BLaER1 treated with 17β-estradiol and CSF1 and Interleukin-3, amounts not matched to agents 10 nM and 100 nM (cell line): ENCODE measurements at regions not wholly inside any gene's neighbourhood (a gene's known extent, or its start where the extent isn't known, plus 50 kb on each side); places are given as distances from the start of the nearest gene placed in this dataset.

Experiments
- H3K27ac ChIP-seq, 11 experiments: shearing (Covaris generic); formaldehyde crosslinking; 2 replicates each; pipeline ENCODE4 v1.8.1; 2022
- H3K27me3 ChIP-seq, 11 experiments: shearing (Covaris generic); formaldehyde crosslinking; 2 replicates each; pipeline ENCODE4 v1.8.1; 2022
- H3K36me3 ChIP-seq, 11 experiments: shearing (Covaris generic); formaldehyde crosslinking; 2 replicates each; pipeline ENCODE4 v1.8.1; 2022
- H3K4me1 ChIP-seq, 10 experiments: shearing (Covaris generic); formaldehyde crosslinking; 2 replicates each; pipeline ENCODE4 v1.8.1; 2022
- H3K4me2 ChIP-seq, 11 experiments: shearing (Covaris generic); formaldehyde crosslinking; 2 replicates each; pipeline ENCODE4 v1.8.1; 2022
- H3K4me3 ChIP-seq, 10 experiments: shearing (Covaris generic); formaldehyde crosslinking; 2 replicates each; pipeline ENCODE4 v1.8.1; 2022
- H3K9ac ChIP-seq, 11 experiments: shearing (Covaris generic); formaldehyde crosslinking; 2 replicates each; pipeline ENCODE4 v1.8.1; 2022
- H3K9me3 ChIP-seq, 11 experiments: shearing (Covaris generic); formaldehyde crosslinking; replicated peaks in 1 of 11; 2 replicates each; pipeline ENCODE4 v1.8.1; 2022
- H4K20me1 ChIP-seq, 11 experiments: shearing (Covaris generic); formaldehyde crosslinking; 2 replicates each; pipeline ENCODE4 v1.8.1; 2022
- Cebpa-rat ChIP-seq, 11 experiments: shearing (Covaris generic); IDR thresholded peaks; 2 replicates each; pipeline ENCODE4 v1.8.1; 2022

GRCh38 chr2:2856723-2857415 lies 520.7 kb downstream of the EIPR1 start:
- Histone ChIP-seq H3K4me2 (no peak overlapping the region), H3K9ac (no peak overlapping the region), H4K20me1 (no peaks in the 10 kb centered on the region), H3K4me1 (no peaks in the 10 kb centered on the region), H3K9me3 (no peaks in the 10 kb centered on the region), H3K27ac (no peak overlapping the region), H3K4me3 (no peak overlapping the region), H3K27me3 (no peaks in the 10 kb centered on the region), H3K36me3 (no peaks in the 10 kb centered on the region)
- no peak for TF ChIP-seq Cebpa-rat (IDR thresholded peaks at IDR 0.05)

DNA sequence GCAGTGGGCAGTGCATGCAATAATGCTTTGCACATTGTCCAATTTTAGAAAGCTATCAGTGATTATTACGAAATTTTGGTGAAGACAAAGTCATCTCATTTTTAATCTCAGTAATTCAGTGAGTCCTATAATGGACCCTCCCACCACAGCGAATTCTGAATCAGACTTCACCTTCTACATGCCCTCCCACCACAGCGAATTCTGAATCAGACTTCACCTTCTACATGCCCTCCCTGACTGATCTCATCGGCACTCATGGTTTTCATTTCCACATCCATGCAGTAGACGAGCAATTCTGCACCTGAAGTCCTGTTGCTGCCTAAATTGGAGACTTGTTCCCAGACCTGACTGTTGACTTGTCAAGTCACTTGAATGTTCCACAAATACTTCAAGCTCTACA lies 522.3 kb downstream of the EIPR1 start:
- Histone ChIP-seq H3K27me3 (no peaks in the 10 kb centered on the region), H3K9ac (no peak overlapping the region), H3K27ac (no peak overlapping the region), H4K20me1 (no peaks in the 10 kb centered on the region), H3K36me3 (no peaks in the 10 kb centered on the region), H3K4me1 (no peaks in the 10 kb centered on the region), H3K9me3 (no peaks in the 10 kb centered on the region), H3K4me2 (no peak overlapping the region), H3K4me3 (no peak overlapping the region)
- 0 out of 22 replicates have a peak, but pooled peaks of 2 of the 11 experiments have one; percentile 25 to 35 for TF ChIP-seq Cebpa-rat (IDR thresholded peaks at IDR 0.05)

DNA sequence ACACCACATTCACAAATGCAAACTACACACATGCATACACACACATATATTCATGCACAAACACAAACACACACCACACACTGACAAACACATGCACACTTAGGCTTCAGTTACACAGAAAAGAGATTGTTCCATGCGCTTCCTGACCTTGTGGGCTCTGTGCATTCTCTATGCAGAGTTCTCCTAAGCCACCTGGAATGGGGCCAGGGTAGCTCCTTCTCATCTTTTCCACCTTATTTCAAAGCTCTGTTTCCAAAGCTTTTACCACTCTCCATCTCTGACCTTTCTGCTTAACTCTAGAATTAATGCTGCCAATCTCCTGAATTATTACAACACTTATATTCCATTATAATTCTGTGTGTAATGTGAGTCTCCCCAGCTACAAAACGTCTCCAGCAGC lies 522.3 kb upstream of the MYT1L start:
- Histone ChIP-seq H3K9ac (no peak overlapping the region), H3K4me3 (no peak overlapping the region), H3K27me3 (no peaks in the 10 kb centered on the region), H3K27ac (no peak overlapping the region), H3K36me3 (no peaks in the 10 kb centered on the region), H3K4me1 (peaks cover 0 to 8% (median 4%) of the 10 kb centered on the region in 10 experiments; a peak in 7 of 20 replicates), H3K4me2 (no peak overlapping the region), H4K20me1 (no peaks in the 10 kb centered on the region), H3K9me3 (no peaks in the 10 kb centered on the region)
- no peak for TF ChIP-seq Cebpa-rat (IDR thresholded peaks at IDR 0.05)

DNA sequence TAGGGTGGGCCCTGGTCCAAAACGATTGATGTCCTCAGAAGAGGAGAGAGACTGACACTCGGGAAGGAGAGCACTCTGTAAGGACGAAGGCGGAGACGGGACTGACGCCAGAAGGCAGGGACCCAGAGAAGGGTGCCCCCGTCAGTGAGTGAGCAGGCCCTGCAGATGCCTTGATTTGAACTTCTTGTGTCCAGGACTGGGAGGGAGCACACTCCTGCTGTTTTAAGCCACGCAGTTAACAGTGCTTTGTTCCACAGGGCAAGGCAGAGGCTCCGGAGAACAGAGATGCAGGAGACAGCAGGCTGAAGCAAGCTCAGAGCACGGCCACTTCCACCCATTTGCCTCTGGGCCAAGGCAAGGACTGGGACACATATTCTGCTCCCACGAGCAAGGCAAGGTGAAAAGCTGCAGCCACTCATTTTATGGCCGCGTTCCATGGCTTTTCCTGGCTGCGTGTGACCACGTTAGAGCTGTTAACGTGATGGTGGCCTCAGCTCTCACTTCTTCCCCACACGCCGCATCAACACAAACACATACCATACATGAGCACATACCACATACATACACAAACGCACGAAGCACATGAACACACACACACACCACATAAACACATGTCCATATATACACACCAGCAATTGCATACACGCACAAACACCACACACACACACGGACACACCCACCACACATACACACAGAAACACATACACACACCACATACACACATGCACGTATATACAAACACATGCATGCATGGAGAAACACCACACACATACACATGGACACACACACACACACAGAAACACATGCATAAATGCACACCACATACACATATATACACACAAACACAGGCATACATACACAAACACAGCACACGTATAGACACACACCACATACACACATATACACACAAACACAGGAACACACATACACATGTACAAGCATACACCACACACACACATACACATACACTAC lies 521.0 kb upstream of the MYT1L start:
- H3K9ac ChIP-seq: no peak overlapping the region

GRCh38 chr2:2851316-2851715 lies 520.2 kb upstream of the MYT1L start:
- Histone ChIP-seq H3K4me2 (no peak overlapping the region), H4K20me1 (no peaks in the 10 kb centered on the region), H3K4me1 (peaks cover 0 to 8% (median 4%) of the 10 kb centered on the region in 10 experiments; a peak in 7 of 20 replicates), H3K9ac (no peak overlapping the region), H3K27ac (no peak overlapping the region), H3K9me3 (no peaks in the 10 kb centered on the region), H3K27me3 (no peaks in the 10 kb centered on the region), H3K36me3 (no peaks in the 10 kb centered on the region), H3K4me3 (no peak overlapping the region)
- no peak for TF ChIP-seq Cebpa-rat (IDR thresholded peaks at IDR 0.05)

More for the DNA sequence above, 521.0 kb upstream of the MYT1L start:
- Histone ChIP-seq H3K9me3 (no peaks in the 10 kb centered on the region), H3K4me1 (peaks cover 0 to 8% (median 4%) of the 10 kb centered on the region in 10 experiments; a peak in 7 of 20 replicates), H3K4me2 (no peak overlapping the region), H3K27ac (no peak overlapping the region), H3K36me3 (no peaks in the 10 kb centered on the region), H3K4me3 (no peak overlapping the region), H4K20me1 (no peaks in the 10 kb centered on the region), H3K27me3 (no peaks in the 10 kb centered on the region)
- no peak for TF ChIP-seq Cebpa-rat (IDR thresholded peaks at IDR 0.05)

DNA sequence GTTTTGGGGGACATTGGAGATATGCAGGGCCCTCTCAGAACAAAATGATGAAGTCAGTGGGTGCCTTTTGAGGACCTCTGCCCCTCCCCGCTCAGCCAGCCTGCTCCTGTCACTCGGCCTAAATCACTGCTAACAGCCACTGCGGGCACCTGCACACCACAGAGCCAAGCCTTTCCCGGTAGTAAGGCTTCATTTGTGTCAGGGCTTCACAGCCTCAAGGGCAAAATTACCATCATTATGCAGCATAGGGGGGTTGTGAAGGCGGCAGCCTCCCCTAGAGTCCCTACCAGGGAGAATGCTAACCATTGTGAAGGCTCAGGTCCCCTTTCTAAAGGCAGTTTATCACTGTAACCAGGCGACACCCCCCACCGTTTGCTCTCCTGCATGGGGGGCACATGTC lies 519.8 kb upstream of the MYT1L start:
- H3K36me3 ChIP-seq: no peaks in the 10 kb centered on the region
- H3K9me3 ChIP-seq: no peaks in the 10 kb centered on the region
- TF ChIP-seq Cebpa-rat (IDR thresholded peaks at IDR 0.05): no peak
- H4K20me1 ChIP-seq: no peaks in the 10 kb centered on the region
- no peak overlapping the region for H3K27ac ChIP-seq
- no peaks in the 10 kb centered on the region for H3K27me3 ChIP-seq
- no peak overlapping the region for H3K4me2 ChIP-seq
- peaks cover 0 to 8% (median 4%) of the 10 kb centered on the region in 10 experiments; a peak in 7 of 20 replicates for H3K4me1 ChIP-seq
- no peak overlapping the region for H3K9ac ChIP-seq
- no peak overlapping the region for H3K4me3 ChIP-seq

- no peak overlapping the region for H3K9ac ChIP-seq
- no peak overlapping the region for H3K4me2 ChIP-seq
- H3K36me3 ChIP-seq: no peaks in the 10 kb centered on the region
- H4K20me1 ChIP-seq: no peaks in the 10 kb centered on the region
- no peaks in the 10 kb centered on the region for H3K9me3 ChIP-seq
- H3K4me3 ChIP-seq: no peak overlapping the region
- no peaks in the 10 kb centered on the region for H3K27me3 ChIP-seq
- TF ChIP-seq Cebpa-rat (IDR thresholded peaks at IDR 0.05): no peak
- peaks cover 0 to 8% (median 4%) of the 10 kb centered on the region in 10 experiments; a peak in 7 of 20 replicates for H3K4me1 ChIP-seq
- no peak overlapping the region for H3K27ac ChIP-seq
Measured at GRCh38 chr2:2850218-2850755, 519.2 kb upstream of the MYT1L start.

DNA sequence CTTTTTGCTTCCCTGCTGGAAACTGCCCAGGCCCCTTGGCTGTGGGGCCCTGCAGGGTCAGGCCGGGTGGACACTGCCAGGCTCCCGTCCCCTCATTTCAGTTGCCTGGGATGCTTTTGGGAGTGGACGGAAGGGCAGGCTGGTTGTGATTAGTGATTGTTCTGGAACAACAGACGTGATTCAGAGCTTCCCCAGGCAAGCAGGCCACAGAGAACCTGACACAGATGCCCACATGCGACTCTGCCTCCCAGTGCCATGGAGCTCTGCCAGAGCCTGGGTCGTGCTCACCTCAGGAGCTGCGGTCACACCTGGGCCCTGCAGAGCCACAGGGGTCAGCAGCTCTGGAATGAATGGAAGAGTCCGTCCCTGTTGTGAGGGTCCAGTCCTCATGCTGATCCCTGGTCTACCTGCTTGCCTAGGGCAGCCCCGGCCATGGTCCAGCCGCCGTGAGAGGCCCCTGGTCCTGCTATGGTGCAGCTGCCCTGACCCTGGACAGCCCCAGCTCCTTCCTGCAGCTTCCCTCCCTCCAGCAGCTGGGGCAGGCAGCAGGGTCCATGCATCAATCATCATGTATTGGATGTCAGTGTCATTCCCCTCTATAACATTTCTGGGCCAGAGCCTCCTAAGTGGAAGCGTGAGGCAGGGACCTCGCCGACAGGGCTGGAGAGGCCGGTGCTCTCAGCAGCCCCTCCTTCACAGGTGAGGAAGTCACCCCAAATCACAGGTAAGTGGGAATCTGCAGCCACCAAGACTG lies 518.6 kb upstream of the MYT1L start:
- Histone ChIP-seq H3K9ac (no peak overlapping the region), H3K27me3 (no peaks in the 10 kb centered on the region), H4K20me1 (no peaks in the 10 kb centered on the region), H3K4me3 (no peak overlapping the region), H3K4me2 (peak overlapping the region in 3 of 11 experiments; percentile 12 to 29 (median 20); a peak in 3 of 22 replicates), H3K4me1 (peaks cover 0 to 8% (median 4%) of the 10 kb centered on the region in 10 experiments; a peak in 7 of 20 replicates), H3K36me3 (no peaks in the 10 kb centered on the region), H3K9me3 (no peaks in the 10 kb centered on the region), H3K27ac (no peak overlapping the region)
- TF ChIP-seq Cebpa-rat (IDR thresholded peaks at IDR 0.05): no peak
